ENCODE measurements at regions not wholly inside any gene's neighbourhood (a gene's known extent, or its start where the extent isn't known, plus 50 kb on each side); places are given as distances from the start of the nearest gene placed in this dataset.

- no peaks in the 10 kb centered on the region for H3K27me3 ChIP-seq (replicated peaks; ENCODE audit: control insufficient read depth, insufficient read depth, low read length)
- TF ChIP-seq CTCF (IDR thresholded peaks at IDR 0.05; ENCODE audit: insufficient read depth, low read length, poor library complexity, severe bottlenecking) = no peak
- H3K36me3 ChIP-seq (ENCODE audit: control insufficient read depth, insufficient read depth, low read length) = no peaks in the 10 kb centered on the region
- H3K4me3 ChIP-seq (replicated peaks; ENCODE audit: low read depth, low read length) = no peak overlapping the region
- no peak for DNase-seq (ENCODE audit: extremely low read depth, insufficient read length)
Observed at GRCh38 chr4:34921391-34921790, 1322.9 kb downstream of the ARAP2 start.

- no peak overlapping the region for H3K4me3 ChIP-seq (replicated peaks; ENCODE audit: low read depth, low read length)
- H3K36me3 ChIP-seq (ENCODE audit: control insufficient read depth, insufficient read depth, low read length) = no peaks in the 10 kb centered on the region
- TF ChIP-seq CTCF (IDR thresholded peaks at IDR 0.05; ENCODE audit: insufficient read depth, low read length, poor library complexity, severe bottlenecking) = no peak
- no peaks in the 10 kb centered on the region for H3K27me3 ChIP-seq (replicated peaks; ENCODE audit: control insufficient read depth, insufficient read depth, low read length)
- DNase-seq (ENCODE audit: extremely low read depth, insufficient read length) = no peak
Observed at GRCh38 chr4:34922325-34922724, 1322.0 kb downstream of the ARAP2 start.

- Histone ChIP-seq H3K27me3 (replicated peaks; ENCODE audit: control insufficient read depth, insufficient read depth, low read length) (no peaks in the 10 kb centered on the region), H3K36me3 (ENCODE audit: control insufficient read depth, insufficient read depth, low read length) (no peaks in the 10 kb centered on the region), H3K4me3 (replicated peaks; ENCODE audit: low read depth, low read length) (no peak overlapping the region)
- DNase-seq (ENCODE audit: extremely low read depth, insufficient read length) = no peak
- TF ChIP-seq CTCF (IDR thresholded peaks at IDR 0.05; ENCODE audit: insufficient read depth, low read length, poor library complexity, severe bottlenecking) = no peak
Observed at GRCh38 chr4:34932591-34932990, 1311.7 kb downstream of the ARAP2 start.

- TF ChIP-seq CTCF (IDR thresholded peaks at IDR 0.05; ENCODE audit: insufficient read depth, low read length, poor library complexity, severe bottlenecking) = no peak
- no peak for DNase-seq (ENCODE audit: extremely low read depth, insufficient read length)
- no peaks in the 10 kb centered on the region for H3K27me3 ChIP-seq (replicated peaks; ENCODE audit: control insufficient read depth, insufficient read depth, low read length)
- H3K36me3 ChIP-seq (ENCODE audit: control insufficient read depth, insufficient read depth, low read length) = no peaks in the 10 kb centered on the region
- no peak overlapping the region for H3K4me3 ChIP-seq (replicated peaks; ENCODE audit: low read depth, low read length)
Observed at GRCh38 chr4:34935739-34936138, 1308.6 kb downstream of the ARAP2 start.

GRCh38 chr4:34939073-34939472 lies 1305.2 kb downstream of the ARAP2 start:
- no peak for TF ChIP-seq CTCF (IDR thresholded peaks at IDR 0.05; ENCODE audit: insufficient read depth, low read length, poor library complexity, severe bottlenecking)
- H3K4me3 ChIP-seq (replicated peaks; ENCODE audit: low read depth, low read length) = no peak overlapping the region
- H3K36me3 ChIP-seq (ENCODE audit: control insufficient read depth, insufficient read depth, low read length) = no peaks in the 10 kb centered on the region
- DNase-seq (ENCODE audit: extremely low read depth, insufficient read length) = no peak
- H3K27me3 ChIP-seq (replicated peaks; ENCODE audit: control insufficient read depth, insufficient read depth, low read length) = no peaks in the 10 kb centered on the region

- TF ChIP-seq CTCF (IDR thresholded peaks at IDR 0.05; ENCODE audit: insufficient read depth, low read length, poor library complexity, severe bottlenecking) = no peak
- H3K36me3 ChIP-seq (ENCODE audit: control insufficient read depth, insufficient read depth, low read length) = no peaks in the 10 kb centered on the region
- no peaks in the 10 kb centered on the region for H3K27me3 ChIP-seq (replicated peaks; ENCODE audit: control insufficient read depth, insufficient read depth, low read length)
- DNase-seq (ENCODE audit: extremely low read depth, insufficient read length) = no peak
- H3K4me3 ChIP-seq (replicated peaks; ENCODE audit: low read depth, low read length) = no peak overlapping the region
Observed at GRCh38 chr4:34943741-34944386, 1300.5 kb downstream of the ARAP2 start.
